ENCODE measurements at regions not wholly inside any gene's neighbourhood (a gene's known extent, or its start where the extent isn't known, plus 50 kb on each side); places are given as distances from the start of the nearest gene placed in this dataset.

GRCh38 chr15:31473385-31474058 lies 146.9 kb downstream of the KLF13 start:
- peaks cover 0 to 10% of the 10 kb centered on the region in 2 experiments; a peak in 2 of 5 replicates for H3K27me3 ChIP-seq (ENCODE audit: control insufficient read depth in 1 of 2, insufficient read depth in 2 of 2, low read length in 2 of 2)
- in situ Hi-C loops (cut with HindIII; ENCODE audit: extremely low pct_ligation_motif_present, low pct_unique_long_range_greater_than_20kb): no loop called here
- no peaks in the 10 kb centered on the region for H3K4me1 ChIP-seq (ENCODE audit: insufficient read depth, low read length)
- no peak for TF ChIP-seq ZNF629 (CRISPR knock-in tag; conservative IDR thresholded peaks at IDR 0.05)
- H4K20me1 ChIP-seq (ENCODE audit: insufficient read depth, low read length): no peaks in the 10 kb centered on the region
- no peak for DNase-seq (ENCODE audit: low spot score)
- BruUV-seq (replicated peaks): no TSS peak
- ATAC-seq: no peak
- H3K4me2 ChIP-seq (ENCODE audit: low read depth, low read length): no peak overlapping the region
- ChIA-PET POLR2A (no interaction called here), CTCF (ENCODE audit: low intra/inter-chr PET ratio, low total read pairs) (no interaction called here)
- no peak overlapping the region for H3K27ac ChIP-seq (ENCODE audit: extremely low read length, insufficient read depth, low read length)
- no peak overlapping the region for H3K4me3 ChIP-seq (replicated peaks in 1 of 3; ENCODE audit: insufficient read depth in 1 of 3, low read depth in 2 of 3, low read length in 3 of 3)
- FAIRE-seq: no peak
- H3K9ac ChIP-seq (ENCODE audit: insufficient read depth, low read depth, low read length): no peak overlapping the region
- no peaks in the 10 kb centered on the region for H3K79me2 ChIP-seq (ENCODE audit: insufficient read depth, low read length)
- intact Hi-C loops (cut with micrococcal nuclease; ENCODE audit: unreplicated experiment): no loop called here
- 16% methylated on average over 6 of the region's 6 CpGs for WGBS (ENCODE audit: low lambda C conversion rate)
- no peak overlapping the region for H2AFZ ChIP-seq (ENCODE audit: low read length)
- no peaks in the 10 kb centered on the region for H3K9me3 ChIP-seq (ENCODE audit: low read length)
- H3K36me3 ChIP-seq (replicated peaks in 1 of 2; ENCODE audit: control insufficient read depth in 1 of 2, insufficient read depth in 2 of 2, low read length in 2 of 2): no peaks in the 10 kb centered on the region

GRCh38 chr15:31474059-31474868 lies 147.6 kb downstream of the KLF13 start:
- BruUV-seq (replicated peaks): no TSS peak
- Histone ChIP-seq H2AFZ (ENCODE audit: low read length) (no peak overlapping the region), H3K4me1 (ENCODE audit: insufficient read depth, low read length) (no peaks in the 10 kb centered on the region), H3K27ac (ENCODE audit: extremely low read length, insufficient read depth, low read length) (no peak overlapping the region), H3K9me3 (ENCODE audit: low read length) (no peaks in the 10 kb centered on the region), H3K79me2 (ENCODE audit: insufficient read depth, low read length) (no peaks in the 10 kb centered on the region), H3K27me3 (ENCODE audit: control insufficient read depth in 1 of 2, insufficient read depth in 2 of 2, low read length in 2 of 2) (peaks cover 0 to 8% of the 10 kb centered on the region in 2 experiments; a peak in 2 of 5 replicates), H3K4me2 (ENCODE audit: low read depth, low read length) (no peak overlapping the region), H3K36me3 (replicated peaks in 1 of 2; ENCODE audit: control insufficient read depth in 1 of 2, insufficient read depth in 2 of 2, low read length in 2 of 2) (no peaks in the 10 kb centered on the region), H3K9ac (ENCODE audit: insufficient read depth, low read depth, low read length) (no peak overlapping the region), H3K4me3 (replicated peaks in 1 of 3; ENCODE audit: insufficient read depth in 1 of 3, low read depth in 2 of 3, low read length in 3 of 3) (no peak overlapping the region), H4K20me1 (ENCODE audit: insufficient read depth, low read length) (no peaks in the 10 kb centered on the region)
- POLR2A ChIA-PET: no interaction called here
- no peak for FAIRE-seq
- CTCF ChIA-PET (ENCODE audit: low intra/inter-chr PET ratio, low total read pairs): no interaction called here
- intact Hi-C loops (cut with micrococcal nuclease; ENCODE audit: unreplicated experiment): no loop called here
- ATAC-seq: no peak
- 9% methylated on average over 9 of the region's 10 CpGs for WGBS (ENCODE audit: low lambda C conversion rate)
- DNase-seq (ENCODE audit: low spot score): no peak
- in situ Hi-C loops (cut with HindIII; ENCODE audit: extremely low pct_ligation_motif_present, low pct_unique_long_range_greater_than_20kb): no loop called here
- no peak for TF ChIP-seq LCORL (IDR thresholded peaks at IDR 0.05)
- no peak for TF ChIP-seq LCORL (CRISPR knock-in tag; IDR thresholded peaks at IDR 0.05)
- no peak for TF ChIP-seq ZMYM2 (CRISPR knock-in tag; IDR thresholded peaks at IDR 0.05)
- TF ChIP-seq NR0B2 (CRISPR knock-in tag; IDR thresholded peaks at IDR 0.05): no peak
- no peak for TF ChIP-seq ZNF646 (CRISPR knock-in tag; IDR thresholded peaks at IDR 0.05)
- no peak for TF ChIP-seq NBN (conservative IDR thresholded peaks at IDR 0.05)

Measured in HepG2 (cell line).